ENCODE measurements at regions not wholly inside any gene's neighbourhood (a gene's known extent, or its start where the extent isn't known, plus 50 kb on each side); places are given as distances from the start of the nearest gene placed in this dataset.

DNA sequence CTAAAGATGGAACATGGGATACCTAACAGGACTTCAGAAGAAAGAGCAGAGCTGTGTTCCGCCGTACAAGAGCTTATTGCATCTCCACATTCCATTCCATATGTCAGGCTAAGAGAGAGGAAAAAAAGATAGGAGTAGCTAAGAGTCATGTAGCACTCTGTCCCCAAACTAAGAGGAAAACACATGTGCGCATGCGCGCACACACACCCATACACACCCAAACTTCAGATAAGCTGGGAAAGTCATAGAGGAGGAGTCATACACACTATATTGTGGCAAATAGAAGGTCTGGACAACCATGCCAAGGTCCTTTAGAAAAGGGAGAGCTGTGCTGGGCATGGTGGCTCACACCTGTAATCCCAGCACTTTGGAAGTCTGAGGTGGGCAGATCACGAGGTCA, 132.4 kb downstream of the RAB11FIP2 start:
- Histone ChIP-seq H3K9me3 (ENCODE audit: control insufficient read depth, low read length) (no peaks in the 10 kb centered on the region), H3K79me2 (no peaks in the 10 kb centered on the region), H3K36me3 (ENCODE audit: control insufficient read depth, insufficient read depth, low read length) (no peaks in the 10 kb centered on the region), H3K4me1 (no peaks in the 10 kb centered on the region), H2AFZ (no peak overlapping the region), H3K27ac (no peak overlapping the region), H3K4me2 (ENCODE audit: low read length) (no peak overlapping the region), H3K9ac (no peak overlapping the region), H3K27me3 (ENCODE audit: control insufficient read depth, insufficient read depth, low read length) (no peaks in the 10 kb centered on the region), H3K4me3 (ENCODE audit: low read depth, low read length) (no peak overlapping the region)
- TF ChIP-seq, protein P1, sequence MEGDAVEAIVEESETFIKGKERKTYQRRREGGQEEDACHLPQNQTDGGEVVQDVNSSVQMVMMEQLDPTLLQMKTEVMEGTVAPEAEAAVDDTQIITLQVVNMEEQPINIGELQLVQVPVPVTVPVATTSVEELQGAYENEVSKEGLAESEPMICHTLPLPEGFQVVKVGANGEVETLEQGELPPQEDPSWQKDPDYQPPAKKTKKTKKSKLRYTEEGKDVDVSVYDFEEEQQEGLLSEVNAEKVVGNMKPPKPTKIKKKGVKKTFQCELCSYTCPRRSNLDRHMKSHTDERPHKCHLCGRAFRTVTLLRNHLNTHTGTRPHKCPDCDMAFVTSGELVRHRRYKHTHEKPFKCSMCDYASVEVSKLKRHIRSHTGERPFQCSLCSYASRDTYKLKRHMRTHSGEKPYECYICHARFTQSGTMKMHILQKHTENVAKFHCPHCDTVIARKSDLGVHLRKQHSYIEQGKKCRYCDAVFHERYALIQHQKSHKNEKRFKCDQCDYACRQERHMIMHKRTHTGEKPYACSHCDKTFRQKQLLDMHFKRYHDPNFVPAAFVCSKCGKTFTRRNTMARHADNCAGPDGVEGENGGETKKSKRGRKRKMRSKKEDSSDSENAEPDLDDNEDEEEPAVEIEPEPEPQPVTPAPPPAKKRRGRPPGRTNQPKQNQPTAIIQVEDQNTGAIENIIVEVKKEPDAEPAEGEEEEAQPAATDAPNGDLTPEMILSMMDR (IDR thresholded peaks at IDR 0.05): no peak

DNA sequence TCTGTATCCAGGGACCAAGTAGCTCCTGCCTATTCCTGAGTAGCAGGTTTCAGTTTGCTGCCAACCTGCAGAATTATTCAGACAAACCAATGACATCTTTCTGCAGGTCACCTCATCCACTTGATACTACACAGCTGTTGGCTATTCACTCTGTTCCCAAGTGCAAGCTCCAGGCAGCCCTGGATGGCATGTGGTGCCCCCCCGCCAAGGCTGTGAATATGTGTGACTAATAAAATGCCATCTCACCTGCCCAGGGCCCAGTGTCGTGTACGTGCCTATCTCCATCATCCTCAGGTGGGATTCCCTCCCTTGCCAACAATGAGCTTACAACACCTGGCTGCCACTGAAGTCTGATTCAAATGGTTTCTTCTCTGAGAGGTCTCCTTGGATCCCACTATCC, 125.8 kb downstream of the RAB11FIP2 start:
- TF ChIP-seq, protein P1 (IDR thresholded peaks at IDR 0.05): no peak
- Histone ChIP-seq H3K4me2 (ENCODE audit: low read length) (no peak overlapping the region), H3K36me3 (ENCODE audit: control insufficient read depth, insufficient read depth, low read length) (no peaks in the 10 kb centered on the region), H3K9ac (no peak overlapping the region), H3K9me3 (ENCODE audit: control insufficient read depth, low read length) (no peaks in the 10 kb centered on the region), H3K27me3 (ENCODE audit: control insufficient read depth, insufficient read depth, low read length) (no peaks in the 10 kb centered on the region), H3K27ac (no peak overlapping the region), H2AFZ (no peak overlapping the region), H3K4me1 (no peaks in the 10 kb centered on the region), H3K79me2 (no peaks in the 10 kb centered on the region), H3K4me3 (ENCODE audit: low read depth, low read length) (no peak overlapping the region)

DNA sequence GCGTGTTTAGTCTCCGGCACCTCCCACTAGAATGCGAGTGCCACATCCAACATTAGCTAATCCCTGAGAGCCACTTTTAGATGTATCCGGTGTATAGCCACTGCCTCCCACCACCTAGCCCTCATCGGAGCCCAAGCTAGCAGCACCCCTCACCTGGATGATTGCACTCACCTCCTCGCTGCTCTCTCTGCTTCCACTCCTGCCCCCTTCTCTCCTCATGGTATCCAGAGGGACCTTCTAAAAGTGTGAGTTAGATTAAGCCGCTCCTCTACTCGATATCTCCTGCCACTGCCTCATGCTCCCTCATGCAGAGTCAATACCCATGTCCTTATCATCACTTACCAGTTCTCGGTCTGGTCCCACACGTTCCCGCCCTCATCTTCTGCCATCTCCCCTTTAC, 125.3 kb downstream of the RAB11FIP2 start:
- Histone ChIP-seq H2AFZ (no peak overlapping the region), H3K79me2 (no peaks in the 10 kb centered on the region), H3K9ac (no peak overlapping the region), H3K27ac (no peak overlapping the region), H3K36me3 (ENCODE audit: control insufficient read depth, insufficient read depth, low read length) (no peaks in the 10 kb centered on the region), H3K4me3 (ENCODE audit: low read depth, low read length) (no peak overlapping the region), H3K27me3 (ENCODE audit: control insufficient read depth, insufficient read depth, low read length) (no peaks in the 10 kb centered on the region), H3K4me1 (no peaks in the 10 kb centered on the region), H3K9me3 (ENCODE audit: control insufficient read depth, low read length) (no peaks in the 10 kb centered on the region), H3K4me2 (ENCODE audit: low read length) (no peak overlapping the region)
- TF ChIP-seq, protein P1 (IDR thresholded peaks at IDR 0.05): no peak

DNA sequence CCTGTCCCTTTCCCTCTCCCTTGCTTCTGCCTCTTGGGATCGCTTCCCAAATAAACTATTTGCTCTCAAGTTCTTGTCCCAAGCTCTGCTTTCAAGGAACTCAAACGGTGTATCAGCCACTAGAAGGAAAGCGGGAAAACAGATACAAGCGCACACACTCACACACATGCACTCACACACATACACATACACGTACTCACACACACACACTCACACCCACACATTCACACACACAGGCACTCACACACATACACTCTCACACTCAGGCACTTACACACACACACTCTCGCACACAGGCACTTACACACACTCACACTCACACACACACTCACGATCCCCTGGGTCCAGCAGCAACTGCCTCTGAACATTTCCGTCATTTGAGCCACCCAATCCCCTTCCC, 121.9 kb downstream of the RAB11FIP2 start:
- Histone ChIP-seq H3K9ac (no peak overlapping the region), H3K4me3 (ENCODE audit: low read depth, low read length) (no peak overlapping the region), H3K4me2 (ENCODE audit: low read length) (no peak overlapping the region), H2AFZ (no peak overlapping the region), H3K9me3 (ENCODE audit: control insufficient read depth, low read length) (no peaks in the 10 kb centered on the region), H3K4me1 (no peaks in the 10 kb centered on the region), H3K79me2 (no peaks in the 10 kb centered on the region), H3K27ac (no peak overlapping the region), H3K27me3 (ENCODE audit: control insufficient read depth, insufficient read depth, low read length) (no peaks in the 10 kb centered on the region), H3K36me3 (ENCODE audit: control insufficient read depth, insufficient read depth, low read length) (no peaks in the 10 kb centered on the region)
- TF ChIP-seq, protein P1 (IDR thresholded peaks at IDR 0.05): no peak

DNA sequence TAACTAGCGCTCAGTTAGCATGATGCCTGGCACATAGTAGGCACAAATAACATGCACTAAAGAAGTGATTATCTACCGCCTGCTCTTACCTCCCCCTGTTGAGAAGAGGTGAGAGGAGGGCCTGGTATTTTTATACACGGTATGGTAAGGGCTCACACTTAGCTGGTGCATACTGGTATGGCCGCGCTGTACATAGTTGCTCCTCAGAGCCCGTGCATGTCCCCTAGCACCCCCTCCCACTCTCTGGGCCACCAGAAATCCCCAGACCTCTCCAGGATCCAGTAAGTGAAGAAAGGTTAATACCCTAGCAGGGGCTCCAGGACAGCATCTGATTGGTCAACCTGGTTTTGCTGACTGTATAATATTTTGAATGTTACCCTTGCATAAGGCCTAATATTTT, 121.4 kb downstream of the RAB11FIP2 start:
- H3K9me3 ChIP-seq (ENCODE audit: control insufficient read depth, low read length): no peaks in the 10 kb centered on the region
- no peak overlapping the region for H3K4me2 ChIP-seq (ENCODE audit: low read length)
- no peak overlapping the region for H3K4me3 ChIP-seq (ENCODE audit: low read depth, low read length)
- no peaks in the 10 kb centered on the region for H3K36me3 ChIP-seq (ENCODE audit: control insufficient read depth, insufficient read depth, low read length)
- no peak overlapping the region for H3K9ac ChIP-seq
- TF ChIP-seq, protein P1 (IDR thresholded peaks at IDR 0.05): no peak
- no peaks in the 10 kb centered on the region for H3K4me1 ChIP-seq
- no peaks in the 10 kb centered on the region for H3K79me2 ChIP-seq
- no peak overlapping the region for H2AFZ ChIP-seq
- no peak overlapping the region for H3K27ac ChIP-seq
- H3K27me3 ChIP-seq (ENCODE audit: control insufficient read depth, insufficient read depth, low read length): no peaks in the 10 kb centered on the region

Measured in parathyroid adenoma (tissue), 2 donors.